ENCODE measurements at regions not wholly inside any gene's neighbourhood (a gene's known extent, or its start where the extent isn't known, plus 50 kb on each side); places are given as distances from the start of the nearest gene placed in this dataset.

DNA sequence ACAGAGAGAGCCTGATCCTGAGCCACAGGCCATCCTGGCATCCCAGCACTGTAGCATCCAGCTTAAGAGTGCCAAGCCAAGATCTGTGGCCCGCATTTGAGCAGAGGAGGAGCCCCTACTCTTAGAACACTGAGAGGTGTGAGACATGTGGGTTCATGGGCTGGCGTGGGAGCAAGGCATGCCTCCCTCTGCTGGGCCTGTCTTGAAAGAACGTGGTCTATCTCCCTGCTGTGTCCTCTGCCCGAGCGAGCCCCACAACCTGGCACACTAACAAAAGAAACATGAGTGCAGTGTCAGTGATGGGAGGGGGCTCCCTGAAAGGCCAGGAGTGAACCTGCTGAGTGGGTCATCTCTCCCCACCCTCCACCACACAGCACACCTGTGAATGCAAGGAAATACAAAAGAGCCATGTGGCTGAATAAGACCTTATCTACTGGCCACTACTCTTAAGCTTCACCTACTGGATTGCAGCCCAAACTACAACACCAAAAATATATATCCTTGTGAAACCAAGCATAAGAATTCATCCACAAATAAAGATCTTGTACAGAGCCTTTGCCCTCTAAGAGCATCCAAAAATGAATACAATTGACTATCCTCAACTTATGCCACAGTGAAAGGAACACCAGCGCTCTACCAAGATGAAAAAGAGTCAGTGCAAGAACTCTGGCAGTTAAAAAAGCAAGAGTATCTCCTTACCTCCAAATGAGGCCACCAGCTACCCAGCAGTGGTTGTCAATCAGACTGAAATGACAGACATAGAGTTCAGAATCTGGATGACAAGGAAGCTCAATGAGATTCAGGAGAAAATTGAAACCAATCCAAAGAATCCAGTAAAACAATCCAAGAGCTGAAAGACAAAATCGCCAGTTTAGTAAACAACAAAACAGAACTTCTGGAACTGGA is 259.4 kb upstream of the DAB1 start:
- Histone ChIP-seq H3K9me3 (ENCODE audit: control insufficient read depth in 5 of 5, low read length in 5 of 5) (peaks cover 0 to 20% (median 6%) of the 10 kb centered on the region in 5 donors), H3K4me3 (ENCODE audit: low read depth in 1 of 5, low read length in 5 of 5) (no peak overlapping the region), H3K27ac (ENCODE audit: low read depth, low read length) (no peak overlapping the region), H3K4me1 (ENCODE audit: control insufficient read depth in 5 of 5, insufficient read depth in 5 of 5, low read length in 5 of 5) (no peaks in the 10 kb centered on the region), H3K27me3 (ENCODE audit: control insufficient read depth in 5 of 5, insufficient read depth in 4 of 5, low read length in 5 of 5) (no peaks in the 10 kb centered on the region), H3K9ac (ENCODE audit: low read length in 5 of 5) (no peak overlapping the region), H3K36me3 (ENCODE audit: control insufficient read depth in 5 of 5, insufficient read depth in 5 of 5, low read length in 5 of 5) (no peaks in the 10 kb centered on the region)

DNA sequence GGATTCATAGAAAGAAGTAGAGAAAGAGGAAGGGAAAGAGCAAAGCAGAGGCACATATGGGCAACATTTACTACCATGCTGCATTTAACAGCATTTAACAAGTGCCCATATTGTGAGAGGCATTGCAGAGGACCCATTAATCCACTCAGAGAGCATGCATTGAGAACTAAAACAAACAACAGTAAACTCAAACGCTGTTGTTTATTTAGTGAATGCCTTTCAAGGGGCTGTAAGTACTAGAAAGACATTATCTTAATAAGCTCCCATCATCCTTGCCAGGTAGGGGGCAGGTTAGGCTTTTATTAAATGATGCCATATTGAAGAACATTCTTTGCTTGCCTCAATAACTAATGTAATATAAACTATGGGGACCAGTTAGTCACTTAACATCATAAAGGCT is 254.3 kb upstream of the DAB1 start:
- no peak overlapping the region for H3K27ac ChIP-seq (ENCODE audit: low read depth, low read length)
- no peak overlapping the region for H3K4me3 ChIP-seq (ENCODE audit: low read depth in 1 of 5, low read length in 5 of 5)
- no peaks in the 10 kb centered on the region for H3K36me3 ChIP-seq (ENCODE audit: control insufficient read depth in 5 of 5, insufficient read depth in 5 of 5, low read length in 5 of 5)
- H3K27me3 ChIP-seq (ENCODE audit: control insufficient read depth in 5 of 5, insufficient read depth in 4 of 5, low read length in 5 of 5), result no peaks in the 10 kb centered on the region
- H3K9me3 ChIP-seq (ENCODE audit: control insufficient read depth in 5 of 5, low read length in 5 of 5), result no peaks in the 10 kb centered on the region
- no peaks in the 10 kb centered on the region for H3K4me1 ChIP-seq (ENCODE audit: control insufficient read depth in 5 of 5, insufficient read depth in 5 of 5, low read length in 5 of 5)
- no peak overlapping the region for H3K9ac ChIP-seq (ENCODE audit: low read length in 5 of 5)

DNA sequence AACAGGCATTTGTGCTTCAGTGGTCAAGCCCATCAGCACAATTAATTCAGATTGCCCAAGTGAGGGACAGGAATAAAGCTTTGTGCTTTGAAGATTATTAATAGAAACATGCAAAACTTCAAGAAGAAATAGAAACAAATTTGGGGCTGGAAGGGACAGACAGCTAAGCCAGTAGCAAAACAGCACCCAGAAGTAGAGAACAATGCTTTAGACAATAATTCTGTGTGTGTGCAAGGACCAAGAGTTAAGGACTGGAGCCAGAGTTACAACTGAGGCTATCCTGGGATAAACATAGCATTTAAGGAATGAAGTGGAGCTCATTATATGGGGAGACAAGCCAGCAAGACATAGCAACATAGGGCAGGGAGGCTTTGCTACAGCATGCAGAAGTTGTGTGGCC is 251.9 kb upstream of the DAB1 start:
- H3K27ac ChIP-seq (ENCODE audit: low read depth, low read length), result no peak overlapping the region
- H3K4me1 ChIP-seq (ENCODE audit: control insufficient read depth in 5 of 5, insufficient read depth in 5 of 5, low read length in 5 of 5), result no peaks in the 10 kb centered on the region
- H3K4me3 ChIP-seq (ENCODE audit: low read depth in 1 of 5, low read length in 5 of 5), result no peak overlapping the region
- H3K36me3 ChIP-seq (ENCODE audit: control insufficient read depth in 5 of 5, insufficient read depth in 5 of 5, low read length in 5 of 5), result no peaks in the 10 kb centered on the region
- H3K27me3 ChIP-seq (ENCODE audit: control insufficient read depth in 5 of 5, insufficient read depth in 4 of 5, low read length in 5 of 5), result no peaks in the 10 kb centered on the region
- H3K9me3 ChIP-seq (ENCODE audit: control insufficient read depth in 5 of 5, low read length in 5 of 5), result no peaks in the 10 kb centered on the region
- H3K9ac ChIP-seq (ENCODE audit: low read length in 5 of 5), result no peak overlapping the region

DNA sequence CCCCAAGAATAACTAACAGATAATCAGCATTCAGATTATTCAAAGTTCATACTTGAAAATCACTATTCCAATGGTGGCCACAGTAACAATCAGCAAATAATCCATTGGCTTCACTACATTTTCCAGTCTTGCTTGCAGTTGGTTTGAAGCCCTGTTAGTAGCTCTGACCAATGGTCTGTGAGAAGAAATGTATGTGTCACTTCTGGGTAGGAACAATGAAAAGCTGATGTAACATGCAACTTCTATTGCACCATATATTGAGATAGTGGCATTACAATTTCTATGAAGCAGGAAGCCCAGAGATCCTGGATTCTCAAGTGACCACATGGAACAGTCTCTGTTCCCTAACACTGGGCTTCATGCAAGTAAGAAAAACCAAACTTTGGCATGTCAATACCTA is 250.9 kb upstream of the DAB1 start:
- no peaks in the 10 kb centered on the region for H3K27me3 ChIP-seq (ENCODE audit: control insufficient read depth in 5 of 5, insufficient read depth in 4 of 5, low read length in 5 of 5)
- no peaks in the 10 kb centered on the region for H3K36me3 ChIP-seq (ENCODE audit: control insufficient read depth in 5 of 5, insufficient read depth in 5 of 5, low read length in 5 of 5)
- no peak overlapping the region for H3K4me3 ChIP-seq (ENCODE audit: low read depth in 1 of 5, low read length in 5 of 5)

DNA sequence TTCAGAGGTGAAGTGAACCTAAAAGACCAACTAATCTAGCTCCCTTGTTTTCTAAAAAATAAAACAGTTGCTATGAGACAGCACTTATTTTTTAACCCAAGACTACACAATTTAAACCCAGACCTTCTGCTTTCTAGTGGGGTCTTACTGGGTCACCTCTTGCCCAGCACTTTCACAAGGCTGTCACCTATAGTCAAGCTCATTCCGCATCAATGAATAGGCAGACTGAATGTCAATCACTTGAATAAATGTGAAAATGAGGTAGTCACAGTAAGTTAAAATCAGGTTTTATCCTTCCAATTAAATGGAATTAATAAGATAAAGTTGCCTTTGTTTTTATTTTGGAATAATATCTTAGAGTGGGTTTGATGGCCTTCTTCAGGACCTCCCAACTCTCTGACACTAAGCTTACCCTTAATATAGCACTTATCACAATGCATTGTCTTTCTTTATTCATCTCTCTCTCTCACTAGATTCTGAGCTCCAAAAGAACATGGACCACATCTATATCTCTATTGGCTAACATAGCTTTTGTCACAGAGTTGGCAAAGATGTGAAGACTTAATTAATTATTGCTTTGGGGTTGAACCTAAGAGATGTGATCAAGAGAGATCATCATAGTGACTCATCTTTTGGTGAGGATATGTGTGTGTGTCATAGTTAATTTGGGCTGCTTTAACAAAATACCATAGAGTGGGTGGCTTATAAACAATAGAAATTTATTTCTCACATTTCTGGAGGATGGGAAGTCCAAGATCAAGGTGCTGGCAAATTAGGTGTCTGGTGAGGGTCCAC is 248.7 kb upstream of the DAB1 start:
- Histone ChIP-seq H3K9ac (ENCODE audit: low read length in 5 of 5) (no peak overlapping the region), H3K9me3 (ENCODE audit: control insufficient read depth in 5 of 5, low read length in 5 of 5) (no peaks in the 10 kb centered on the region), H3K27ac (ENCODE audit: low read depth, low read length) (no peak overlapping the region), H3K27me3 (ENCODE audit: control insufficient read depth in 5 of 5, insufficient read depth in 4 of 5, low read length in 5 of 5) (no peaks in the 10 kb centered on the region), H3K4me3 (ENCODE audit: low read depth in 1 of 5, low read length in 5 of 5) (no peak overlapping the region), H3K36me3 (ENCODE audit: control insufficient read depth in 5 of 5, insufficient read depth in 5 of 5, low read length in 5 of 5) (no peaks in the 10 kb centered on the region), H3K4me1 (ENCODE audit: control insufficient read depth in 5 of 5, insufficient read depth in 5 of 5, low read length in 5 of 5) (no peaks in the 10 kb centered on the region)

More for the DNA sequence above, 250.9 kb upstream of the DAB1 start:
- Histone ChIP-seq H3K27ac (ENCODE audit: low read depth, low read length) (no peak overlapping the region), H3K9me3 (ENCODE audit: control insufficient read depth in 5 of 5, low read length in 5 of 5) (no peaks in the 10 kb centered on the region), H3K9ac (ENCODE audit: low read length in 5 of 5) (no peak overlapping the region), H3K4me1 (ENCODE audit: control insufficient read depth in 5 of 5, insufficient read depth in 5 of 5, low read length in 5 of 5) (no peaks in the 10 kb centered on the region)

DNA sequence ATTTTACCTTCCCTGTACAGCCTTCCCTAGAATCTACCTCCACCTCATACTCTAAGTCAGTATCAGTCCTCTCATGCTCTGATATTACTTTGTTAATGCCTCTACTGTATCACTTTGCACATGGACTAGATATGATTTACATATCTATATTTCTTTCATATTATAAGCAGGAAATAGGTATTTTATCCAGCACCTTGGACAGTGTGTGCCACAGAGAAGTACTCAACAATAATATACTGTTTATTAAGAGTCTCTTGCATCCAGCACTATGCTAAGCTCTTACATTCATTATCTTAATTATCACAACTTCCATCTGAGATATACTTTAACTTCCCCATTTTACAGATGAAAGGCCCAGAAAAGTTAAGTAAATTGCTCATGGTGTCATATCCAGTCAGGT is 247.9 kb upstream of the DAB1 start:
- Histone ChIP-seq H3K36me3 (ENCODE audit: control insufficient read depth in 5 of 5, insufficient read depth in 5 of 5, low read length in 5 of 5) (no peaks in the 10 kb centered on the region), H3K9ac (ENCODE audit: low read length in 5 of 5) (no peak overlapping the region), H3K27me3 (ENCODE audit: control insufficient read depth in 5 of 5, insufficient read depth in 4 of 5, low read length in 5 of 5) (no peaks in the 10 kb centered on the region), H3K9me3 (ENCODE audit: control insufficient read depth in 5 of 5, low read length in 5 of 5) (no peaks in the 10 kb centered on the region), H3K4me1 (ENCODE audit: control insufficient read depth in 5 of 5, insufficient read depth in 5 of 5, low read length in 5 of 5) (no peaks in the 10 kb centered on the region), H3K27ac (ENCODE audit: low read depth, low read length) (no peak overlapping the region), H3K4me3 (ENCODE audit: low read depth in 1 of 5, low read length in 5 of 5) (no peak overlapping the region)

DNA sequence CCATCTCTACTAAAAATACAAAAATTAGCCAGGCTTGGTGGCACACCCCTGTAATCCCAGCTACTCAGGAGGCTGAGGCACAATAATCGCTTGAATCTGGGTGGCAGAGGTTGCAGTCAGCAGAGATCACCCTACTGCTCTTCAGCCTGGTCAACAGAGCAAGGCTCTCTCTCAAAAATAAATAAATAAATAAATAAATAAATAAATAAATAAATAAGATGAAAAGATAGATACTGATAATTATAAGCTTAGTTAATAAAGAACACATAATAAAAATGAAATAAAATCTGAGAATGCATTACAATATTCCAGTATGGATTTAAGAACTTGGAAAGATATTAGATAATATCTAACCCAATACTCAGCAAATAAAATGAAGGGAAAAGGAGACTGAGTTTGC is 235.9 kb upstream of the DAB1 start:
- Histone ChIP-seq H3K4me3 (ENCODE audit: low read depth in 1 of 5, low read length in 5 of 5) (no peak overlapping the region), H3K36me3 (ENCODE audit: control insufficient read depth in 5 of 5, insufficient read depth in 5 of 5, low read length in 5 of 5) (no peaks in the 10 kb centered on the region), H3K9ac (ENCODE audit: low read length in 5 of 5) (no peak overlapping the region), H3K9me3 (ENCODE audit: control insufficient read depth in 5 of 5, low read length in 5 of 5) (peaks cover 0 to 8% (median 7%) of the 10 kb centered on the region in 5 donors), H3K27me3 (ENCODE audit: control insufficient read depth in 5 of 5, insufficient read depth in 4 of 5, low read length in 5 of 5) (no peaks in the 10 kb centered on the region), H3K4me1 (ENCODE audit: control insufficient read depth in 5 of 5, insufficient read depth in 5 of 5, low read length in 5 of 5) (no peaks in the 10 kb centered on the region), H3K27ac (ENCODE audit: low read depth, low read length) (no peak overlapping the region)

DNA sequence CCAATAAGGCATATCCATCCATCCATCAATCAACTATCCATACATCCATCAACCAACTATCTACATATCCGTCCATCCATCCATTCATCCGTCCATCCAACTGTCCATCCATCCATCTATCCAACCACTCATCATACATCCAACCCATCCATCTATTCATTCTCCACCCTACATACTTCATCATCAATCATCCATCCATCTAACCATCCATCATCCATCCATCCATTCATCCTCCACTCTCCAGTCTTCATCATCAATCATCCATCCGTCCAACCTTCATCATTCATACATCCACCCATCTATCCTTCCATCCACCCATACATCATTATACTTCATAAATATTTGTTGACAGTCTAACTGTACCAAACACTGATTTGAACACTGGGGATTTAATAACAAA is 231.3 kb upstream of the DAB1 start:
- Histone ChIP-seq H3K9me3 (ENCODE audit: control insufficient read depth in 5 of 5, low read length in 5 of 5) (peaks cover 0 to 17% (median 8%) of the 10 kb centered on the region in 5 donors), H3K27me3 (ENCODE audit: control insufficient read depth in 5 of 5, insufficient read depth in 4 of 5, low read length in 5 of 5) (no peaks in the 10 kb centered on the region), H3K4me3 (ENCODE audit: low read depth in 1 of 5, low read length in 5 of 5) (no peak overlapping the region), H3K9ac (ENCODE audit: low read length in 5 of 5) (no peak overlapping the region), H3K27ac (ENCODE audit: low read depth, low read length) (no peak overlapping the region), H3K36me3 (ENCODE audit: control insufficient read depth in 5 of 5, insufficient read depth in 5 of 5, low read length in 5 of 5) (no peaks in the 10 kb centered on the region), H3K4me1 (ENCODE audit: control insufficient read depth in 5 of 5, insufficient read depth in 5 of 5, low read length in 5 of 5) (no peaks in the 10 kb centered on the region)

DNA sequence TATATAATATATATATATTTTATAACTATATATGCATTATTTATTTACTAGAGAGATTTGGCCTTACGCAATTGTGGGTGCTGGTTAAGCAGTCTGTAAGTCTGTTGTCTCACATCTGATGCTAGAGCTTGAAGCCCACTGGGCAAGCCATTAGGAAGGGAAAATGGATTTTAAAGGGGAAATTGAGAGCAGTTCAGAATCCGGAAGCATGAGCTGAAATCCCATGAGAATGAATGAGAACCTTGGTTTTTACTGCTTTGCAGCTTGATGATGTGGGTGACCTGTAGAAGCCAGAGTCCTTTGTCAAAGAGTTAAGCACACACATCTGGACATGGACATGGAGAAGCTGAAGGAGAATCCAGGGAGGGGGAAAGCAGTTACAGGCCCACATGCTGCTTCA is 220.8 kb upstream of the DAB1 start:
- Histone ChIP-seq H3K27ac (ENCODE audit: low read depth, low read length) (no peak overlapping the region), H3K36me3 (ENCODE audit: control insufficient read depth in 5 of 5, insufficient read depth in 5 of 5, low read length in 5 of 5) (no peaks in the 10 kb centered on the region), H3K9me3 (ENCODE audit: control insufficient read depth in 5 of 5, low read length in 5 of 5) (no peaks in the 10 kb centered on the region), H3K4me3 (ENCODE audit: low read depth in 1 of 5, low read length in 5 of 5) (no peak overlapping the region), H3K27me3 (ENCODE audit: control insufficient read depth in 5 of 5, insufficient read depth in 4 of 5, low read length in 5 of 5) (no peaks in the 10 kb centered on the region), H3K9ac (ENCODE audit: low read length in 5 of 5) (no peak overlapping the region), H3K4me1 (ENCODE audit: control insufficient read depth in 5 of 5, insufficient read depth in 5 of 5, low read length in 5 of 5) (no peaks in the 10 kb centered on the region)

DNA sequence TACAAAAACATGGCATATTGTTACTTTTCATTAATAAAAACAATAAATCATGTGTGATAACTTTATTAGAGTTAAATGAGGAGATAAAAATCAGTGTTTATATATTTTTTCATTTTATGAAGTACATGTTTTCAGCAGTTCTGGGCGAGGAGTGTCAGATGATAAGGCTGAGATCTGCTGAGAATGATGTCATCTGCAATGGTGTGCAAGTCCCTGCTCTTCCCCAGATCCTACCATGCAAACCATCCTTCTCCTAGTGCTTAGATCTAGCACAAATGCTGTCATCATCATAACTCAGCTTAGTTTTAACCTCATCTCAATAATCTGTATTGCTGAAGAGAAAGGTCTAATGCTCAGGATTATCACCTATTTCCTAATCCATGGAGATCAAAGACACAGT is 214.4 kb upstream of the DAB1 start:
- Histone ChIP-seq H3K9ac (ENCODE audit: low read length in 5 of 5) (no peak overlapping the region), H3K9me3 (ENCODE audit: control insufficient read depth in 5 of 5, low read length in 5 of 5) (no peaks in the 10 kb centered on the region), H3K4me1 (ENCODE audit: control insufficient read depth in 5 of 5, insufficient read depth in 5 of 5, low read length in 5 of 5) (no peaks in the 10 kb centered on the region), H3K27me3 (ENCODE audit: control insufficient read depth in 5 of 5, insufficient read depth in 4 of 5, low read length in 5 of 5) (no peaks in the 10 kb centered on the region), H3K36me3 (ENCODE audit: control insufficient read depth in 5 of 5, insufficient read depth in 5 of 5, low read length in 5 of 5) (no peaks in the 10 kb centered on the region), H3K4me3 (ENCODE audit: low read depth in 1 of 5, low read length in 5 of 5) (no peak overlapping the region), H3K27ac (ENCODE audit: low read depth, low read length) (no peak overlapping the region)

All from subcutaneous abdominal adipose tissue (tissue), 5 donors.